ENCODE measurements at regions not wholly inside any gene's neighbourhood (a gene's known extent, or its start where the extent isn't known, plus 50 kb on each side); places are given as distances from the start of the nearest gene placed in this dataset.
A peak's percentile ranks its signal among the peaks of the same experiment; 100 is the strongest.

DNA sequence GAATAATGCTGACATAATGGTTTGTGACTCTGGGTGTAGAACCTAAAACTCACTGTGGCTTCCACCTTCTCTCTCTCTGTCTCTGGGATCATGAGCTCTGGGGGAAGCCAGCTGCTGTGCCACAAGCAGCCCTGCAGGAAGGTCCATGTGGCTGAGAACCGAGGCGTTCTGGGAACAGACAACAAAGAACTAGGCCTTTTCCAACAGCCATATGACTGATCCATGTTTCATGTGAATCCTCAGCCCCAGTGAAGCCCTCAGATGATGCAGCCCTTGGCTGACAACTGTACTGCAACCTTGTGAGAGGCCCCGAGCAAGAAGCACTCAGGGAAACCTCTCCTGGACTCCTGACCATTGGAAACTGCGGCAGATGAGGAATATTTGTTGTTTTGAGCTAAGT, 56.6 kb downstream of the HLA-G start:
- no peak for DNase-seq

GRCh38 chr6:29886701-29887100, 55.6 kb upstream of the HLA-A start:
- no peak for DNase-seq

GRCh38 chr6:29887330-29887818, 55.0 kb upstream of the HLA-A start:
- DNase-seq: no peak

DNA sequence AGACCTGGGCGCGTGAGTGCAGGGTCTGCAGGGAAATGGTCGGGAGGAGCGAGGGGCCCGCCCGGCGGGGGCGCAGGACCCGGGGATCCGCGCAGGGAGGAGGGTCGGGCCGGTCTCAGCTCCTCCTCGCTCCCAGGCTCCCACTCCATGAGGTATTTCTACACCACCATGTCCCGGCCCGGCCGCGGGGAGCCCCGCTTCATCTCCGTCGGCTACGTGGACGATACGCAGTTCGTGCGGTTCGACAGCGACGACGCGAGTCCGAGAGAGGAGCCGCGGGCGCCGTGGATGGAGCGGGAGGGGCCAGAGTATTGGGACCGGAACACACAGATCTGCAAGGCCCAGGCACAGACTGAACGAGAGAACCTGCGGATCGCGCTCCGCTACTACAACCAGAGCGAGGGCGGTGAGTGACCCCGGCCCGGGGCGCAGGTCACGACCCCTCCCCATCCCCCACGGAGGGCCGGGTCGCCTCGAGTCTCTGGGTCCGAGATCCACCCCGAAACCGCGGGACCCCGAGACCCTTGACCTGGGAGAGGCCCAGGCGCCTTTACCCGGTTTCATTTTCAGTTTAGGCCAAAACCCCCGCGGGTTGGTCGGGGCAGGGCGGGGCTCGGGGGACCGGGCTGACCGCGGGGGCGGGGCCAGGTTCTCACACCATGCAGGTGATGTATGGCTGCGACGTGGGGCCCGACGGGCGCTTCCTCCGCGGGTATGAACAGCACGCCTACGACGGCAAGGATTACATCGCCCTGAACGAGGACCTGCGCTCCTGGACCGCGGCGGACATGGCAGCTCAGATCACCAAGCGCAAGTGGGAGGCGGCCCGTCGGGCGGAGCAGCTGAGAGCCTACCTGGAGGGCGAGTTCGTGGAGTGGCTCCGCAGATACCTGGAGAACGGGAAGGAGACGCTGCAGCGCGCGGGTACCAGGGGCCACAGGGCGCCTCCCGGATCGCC, 54.2 kb upstream of the HLA-A start:
- peak; percentile 79 for DNase-seq
